GM18951 (cell line): ENCODE measurements at regions not wholly inside any gene's neighbourhood (a gene's known extent, or its start where the extent isn't known, plus 50 kb on each side); places are given as distances from the start of the nearest gene placed in this dataset.

Experiments used
- POLR2A ChIP-seq: IDR thresholded peaks from 4 replicates; pipeline ENCODE4 v1.6.1; 2011; ENCODE audit warnings: mild to moderate bottlenecking; ENCODE audit not compliant: insufficient read length, insufficient read depth; ENCODE audit errors: extremely low read depth
- in situ Hi-C: fragments of 300-500 bp; cut with MboI; formaldehyde crosslinking; loops from one replicate; pipeline ENCODE4 v1.12.0; 2022; ENCODE audit warnings: low sequenced_read_pairs, mixed read lengths, inconsistent platforms; ENCODE audit not compliant: unreplicated experiment

DNA sequence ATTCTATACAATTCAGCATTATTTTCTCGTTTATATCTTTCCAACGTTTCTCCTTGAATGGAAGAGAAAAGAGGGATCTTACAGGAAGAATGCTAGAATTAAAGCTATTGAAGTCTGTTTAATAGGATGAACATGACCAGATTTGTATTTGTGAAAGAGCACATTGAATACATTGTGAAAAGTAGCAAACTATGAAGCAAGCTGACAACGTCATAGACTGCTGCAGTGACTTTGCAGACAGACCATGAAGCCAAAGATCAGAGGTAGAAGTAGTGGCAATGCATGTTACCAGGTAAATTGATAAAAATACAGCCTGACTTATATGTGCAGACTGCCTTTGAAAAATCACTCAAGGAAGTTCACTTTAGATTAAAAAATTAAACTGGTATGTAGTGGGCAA is 146.1 kb downstream of the RASSF9 start:
- in situ Hi-C loops: no loop called here

DNA sequence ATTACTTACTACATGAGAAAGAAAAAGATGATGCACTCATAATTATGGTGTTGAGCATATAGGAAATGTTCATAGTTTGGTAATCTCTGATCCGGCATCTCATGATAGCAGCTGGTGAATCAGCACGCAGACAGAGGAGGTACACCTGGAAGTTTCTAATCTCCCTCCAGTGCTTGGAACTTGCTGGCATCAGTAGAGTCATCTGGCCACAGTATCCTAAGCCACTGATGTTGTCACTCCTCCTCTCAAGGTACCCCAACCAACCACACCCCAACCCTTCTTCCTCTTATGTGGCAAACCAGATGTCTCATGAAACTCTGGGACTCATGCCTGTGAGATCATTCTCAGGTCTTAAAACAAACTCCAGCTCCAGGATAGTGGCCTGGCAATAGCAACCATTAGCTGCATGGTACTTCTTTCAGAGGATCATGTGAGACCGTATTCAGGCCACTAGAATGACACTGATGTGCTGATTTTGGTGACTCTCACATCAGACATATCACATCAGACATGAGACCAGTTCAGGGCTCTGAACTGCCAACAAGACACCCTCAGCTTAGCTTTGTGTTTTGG is 143.0 kb downstream of the RASSF9 start:
- in situ Hi-C loops: no loop called here
- TF ChIP-seq POLR2A: no peak

More for the DNA sequence above, 146.1 kb downstream of the RASSF9 start:
- no peak for TF ChIP-seq POLR2A

DNA sequence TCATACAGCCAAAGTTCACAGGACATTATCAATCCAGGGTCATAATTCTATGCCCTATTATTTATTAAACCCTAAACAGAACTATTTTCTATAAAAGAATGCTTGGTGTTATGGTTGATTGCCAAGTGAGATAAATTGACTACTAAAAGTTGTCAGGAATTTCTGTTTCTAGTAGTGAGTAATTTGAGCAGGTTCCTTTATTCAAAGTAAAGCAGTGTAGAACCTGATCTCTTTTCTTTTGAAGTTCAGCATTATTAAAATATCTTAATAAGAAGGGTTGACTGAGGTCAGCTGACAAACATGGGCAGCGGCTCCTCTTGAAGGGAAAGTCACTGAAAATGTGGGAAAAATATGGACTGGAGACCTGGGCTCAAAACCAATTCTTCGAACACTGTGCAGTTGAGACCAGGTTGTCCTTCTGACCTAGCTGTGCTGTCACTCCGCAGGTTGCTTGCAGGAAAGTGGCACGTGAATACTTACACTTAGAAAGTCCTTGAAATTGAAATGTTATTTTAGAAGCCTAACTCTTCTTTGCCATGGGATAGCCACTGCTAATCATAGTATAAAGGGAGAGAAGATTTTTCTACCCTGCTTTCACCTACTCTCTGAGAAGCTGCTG is 141.0 kb downstream of the RASSF9 start:
- TF ChIP-seq POLR2A: no peak
- in situ Hi-C loops: no loop called here

DNA sequence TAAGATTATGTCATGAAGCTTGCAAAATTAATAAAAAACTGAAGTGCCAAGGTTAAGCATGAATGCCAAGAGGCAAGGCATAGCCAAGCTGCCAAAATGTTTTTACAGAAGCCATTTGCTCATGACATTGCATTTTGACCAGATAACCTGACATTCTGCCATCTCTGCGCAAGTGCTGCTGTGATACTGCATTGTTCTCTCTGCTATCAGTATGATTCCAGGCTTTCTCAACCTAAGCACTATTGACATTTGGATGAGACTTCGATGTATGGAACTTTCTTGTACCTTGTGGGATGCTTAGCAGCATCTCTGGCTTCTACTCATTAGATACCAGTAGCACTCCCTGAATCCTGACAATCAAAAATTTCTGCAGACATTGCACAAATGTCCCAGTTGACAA is 139.2 kb downstream of the RASSF9 start:
- no peak for TF ChIP-seq POLR2A
- in situ Hi-C loops: no loop called here

DNA sequence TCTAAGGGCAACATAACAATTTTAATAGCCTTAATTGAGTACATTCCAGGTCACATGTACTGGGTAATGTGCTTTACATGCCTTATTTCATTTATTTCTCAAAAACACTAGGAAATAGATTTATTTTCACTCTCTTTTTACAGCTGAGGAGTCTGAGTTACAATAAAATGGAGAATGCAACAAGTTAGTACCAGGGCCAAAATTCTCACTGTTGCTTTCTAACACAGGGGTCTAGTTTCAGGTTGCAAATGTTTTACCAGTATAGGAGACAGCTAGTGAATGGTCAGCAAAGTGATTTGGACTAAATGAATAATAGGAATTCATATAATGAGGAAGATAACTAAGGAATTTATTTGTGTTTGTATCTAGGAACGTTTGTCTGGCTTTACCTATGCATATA is 137.3 kb downstream of the RASSF9 start:
- TF ChIP-seq POLR2A: no peak
- in situ Hi-C loops: no loop called here

DNA sequence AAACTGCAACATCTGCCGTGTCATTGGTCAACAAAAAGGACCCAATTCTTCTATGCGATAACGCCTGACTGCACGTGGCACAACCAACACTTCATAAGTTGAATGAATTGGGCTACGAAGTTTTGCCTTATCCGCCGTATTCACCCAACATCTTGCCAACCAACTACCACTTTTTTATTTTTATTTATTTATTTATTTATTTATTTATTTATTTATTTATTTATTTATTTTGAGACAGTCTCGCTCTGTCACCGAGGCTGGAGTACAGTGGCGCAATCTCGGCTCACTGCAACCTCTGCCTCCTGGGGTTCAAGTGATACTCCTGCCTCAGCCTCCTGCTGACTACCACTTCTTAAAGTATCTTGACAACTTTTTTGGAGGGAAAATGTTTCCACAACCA is 127.4 kb downstream of the RASSF9 start:
- TF ChIP-seq POLR2A: no peak
- in situ Hi-C loops: no loop called here

DNA sequence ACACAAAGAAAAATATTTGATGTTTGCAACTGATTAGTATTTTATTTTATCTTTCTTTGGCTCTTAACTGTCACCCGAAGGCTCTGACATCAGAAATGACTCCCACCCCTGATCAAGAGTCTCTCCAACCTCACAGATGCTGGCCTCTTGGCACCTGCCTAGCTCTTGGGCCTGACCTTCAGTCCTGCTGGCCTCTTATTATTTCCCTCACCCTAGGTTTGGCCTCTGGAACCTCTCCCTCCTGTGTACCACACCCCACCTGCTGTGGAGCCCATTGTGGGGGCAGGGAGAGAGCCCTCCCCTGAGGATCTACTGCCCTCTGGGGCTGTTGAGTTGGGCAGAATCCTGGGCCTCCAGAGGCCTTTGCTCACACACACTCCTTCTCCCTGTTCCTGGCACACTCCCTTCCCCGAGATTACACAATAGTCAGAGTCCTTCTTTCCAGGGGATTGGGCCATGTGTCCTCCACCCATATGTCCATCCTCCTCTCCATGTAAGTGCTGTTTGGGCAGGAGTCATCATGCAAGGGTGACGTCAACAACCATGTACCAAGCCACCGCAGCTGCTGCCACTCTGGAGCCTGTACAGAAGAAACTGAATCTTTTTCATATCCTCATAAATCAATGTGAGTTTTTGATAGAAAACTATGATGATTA is 124.3 kb downstream of the RASSF9 start:
- no peak for TF ChIP-seq POLR2A
- in situ Hi-C loops: no loop called here

DNA sequence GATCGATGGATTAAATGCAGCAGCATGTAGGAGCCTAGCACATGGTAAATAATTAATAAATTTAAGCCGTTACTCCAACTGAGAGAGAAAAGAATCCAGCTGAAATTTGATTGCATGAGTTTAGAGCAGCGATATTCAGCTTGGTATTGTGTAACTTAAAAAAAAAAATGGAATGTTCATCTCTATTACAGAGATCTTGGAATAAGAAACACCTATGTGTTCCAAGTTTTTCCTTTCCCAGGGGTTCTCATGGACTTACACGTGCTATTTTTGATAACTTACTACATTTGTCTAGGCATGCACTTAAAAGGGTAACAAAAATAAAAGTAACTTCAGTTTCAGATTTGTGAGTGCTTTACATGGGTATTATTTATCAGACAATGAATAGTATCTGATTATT is 122.8 kb downstream of the RASSF9 start:
- in situ Hi-C loops: no loop called here
- no peak for TF ChIP-seq POLR2A

DNA sequence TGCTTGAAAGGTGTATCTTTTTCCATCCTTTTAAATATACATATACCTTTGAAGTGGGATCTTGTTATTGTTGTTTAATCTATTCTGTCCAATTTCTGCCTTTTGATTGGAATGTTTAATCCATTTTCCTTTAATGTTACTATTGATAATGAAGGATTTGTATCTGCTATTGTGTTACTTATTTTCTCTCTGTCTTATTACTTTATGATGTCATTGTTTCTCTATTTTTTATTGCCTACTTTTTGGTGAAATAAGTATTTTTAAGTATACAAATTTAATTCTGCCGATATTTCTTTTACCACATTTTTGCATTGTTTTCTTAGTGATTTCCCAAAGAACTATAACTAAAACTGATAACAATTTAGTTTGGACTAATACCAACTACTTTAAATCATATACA is 121.8 kb downstream of the RASSF9 start:
- in situ Hi-C loops: no loop called here
- no peak for TF ChIP-seq POLR2A

DNA sequence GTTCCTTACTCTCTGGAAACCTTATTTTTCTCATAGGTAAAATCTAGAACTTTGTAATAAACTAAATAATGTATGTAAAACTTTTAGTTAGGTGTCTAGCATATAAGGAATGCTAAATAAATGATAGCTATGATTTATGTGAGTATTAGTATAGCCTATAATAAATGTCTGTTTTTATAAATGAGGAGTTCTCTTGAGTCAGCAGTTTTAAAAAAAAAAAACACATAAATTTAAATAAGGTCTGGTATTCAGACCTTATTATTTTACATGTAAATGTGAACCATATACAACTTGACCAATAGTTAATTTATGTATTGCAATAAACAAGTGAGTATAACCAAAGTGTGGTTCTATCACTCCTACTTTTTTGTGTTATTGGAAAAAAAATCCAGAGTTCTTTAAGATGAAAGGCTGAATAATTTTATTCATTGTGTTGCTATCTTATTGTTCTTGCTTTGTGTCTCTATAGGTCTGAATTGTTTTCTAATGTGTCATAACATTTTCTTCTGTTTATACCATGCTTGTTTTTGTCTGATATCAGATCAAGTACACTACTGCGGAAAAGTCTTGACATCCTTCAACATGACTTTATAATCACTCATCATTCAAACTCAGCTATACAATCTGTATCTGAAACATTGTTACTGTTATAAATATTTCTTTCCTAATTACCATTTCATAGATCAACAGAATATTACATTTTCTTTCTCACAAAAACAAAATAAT is 115.7 kb downstream of the RASSF9 start:
- in situ Hi-C loops: no loop called here
- TF ChIP-seq POLR2A: no peak

DNA sequence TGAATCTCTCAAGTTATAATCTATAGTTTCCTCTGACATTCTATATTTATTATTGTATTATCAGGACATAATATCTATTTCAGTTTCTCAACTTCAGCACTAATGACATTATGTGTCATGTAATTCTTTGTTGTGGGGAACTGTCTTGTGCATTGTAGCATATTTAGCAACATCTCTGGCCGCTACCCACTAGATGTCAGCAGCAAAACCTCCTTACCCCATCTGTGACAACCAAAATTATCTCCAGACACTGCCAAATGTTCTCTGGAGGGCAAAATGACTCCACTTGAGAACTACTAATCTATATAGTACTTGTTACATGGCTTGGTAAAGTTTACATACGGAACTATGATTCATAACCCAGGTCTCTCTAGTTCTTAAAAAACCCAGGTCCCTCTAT is 110.2 kb downstream of the RASSF9 start:
- TF ChIP-seq POLR2A: no peak
- in situ Hi-C loops: no loop called here

DNA sequence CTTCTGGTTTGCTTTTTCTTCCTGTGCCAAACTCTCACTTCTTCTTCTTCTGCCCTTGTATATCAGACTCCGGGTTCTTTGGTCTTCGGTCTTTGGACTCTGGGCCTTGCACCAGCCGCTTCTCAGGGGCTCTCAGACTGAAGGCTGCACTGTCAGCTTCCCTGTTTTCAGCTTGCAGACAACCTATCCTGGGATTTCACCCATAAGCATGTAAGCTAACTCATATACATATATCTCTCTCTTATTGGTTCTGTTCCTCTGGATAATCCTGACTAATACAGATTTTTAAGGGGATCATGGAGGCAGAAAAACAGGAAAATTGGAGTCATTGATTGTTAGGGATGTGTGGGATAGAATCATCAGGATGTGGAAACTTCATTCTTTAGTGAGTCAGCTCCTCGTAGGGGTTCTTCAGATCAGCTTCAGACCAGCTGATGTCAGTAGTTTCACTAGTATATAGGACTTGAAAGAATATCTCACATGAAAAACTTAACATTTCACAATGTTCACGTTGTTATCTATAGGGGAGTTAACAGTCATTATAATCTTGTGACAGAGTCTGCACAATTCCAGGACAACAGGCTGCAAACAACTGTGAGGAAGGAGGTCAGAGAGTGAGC is 102.9 kb downstream of the RASSF9 start:
- TF ChIP-seq POLR2A: no peak
- in situ Hi-C loops: no loop called here

DNA sequence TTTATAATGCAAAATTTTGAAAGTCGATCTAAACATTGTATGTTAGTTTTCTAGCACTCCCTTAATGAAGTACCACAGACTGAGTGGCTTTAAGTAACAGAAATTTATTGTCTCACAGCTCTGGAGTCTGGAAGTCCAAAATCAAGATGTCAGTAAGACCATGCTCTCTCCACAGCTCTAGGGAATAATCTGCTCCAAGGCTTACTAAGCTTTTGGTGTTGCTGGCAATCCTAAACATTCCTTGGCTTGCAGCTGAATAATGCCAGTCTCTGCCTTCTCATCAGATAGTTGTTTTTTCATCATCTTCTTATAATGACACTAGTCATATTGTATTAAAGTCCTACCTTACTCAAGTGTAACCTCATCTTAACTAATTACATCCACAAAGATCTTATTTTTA is 102.2 kb downstream of the RASSF9 start:
- in situ Hi-C loops: no loop called here
- no peak for TF ChIP-seq POLR2A
